ENCODE measurements at regions not wholly inside any gene's neighbourhood (a gene's known extent, or its start where the extent isn't known, plus 50 kb on each side); places are given as distances from the start of the nearest gene placed in this dataset.
"Not testable (repeated sequence)": the region's sequence is repeated elsewhere in the genome, so short reads cannot be mapped to it uniquely, and the experiment has no call there.

DNA sequence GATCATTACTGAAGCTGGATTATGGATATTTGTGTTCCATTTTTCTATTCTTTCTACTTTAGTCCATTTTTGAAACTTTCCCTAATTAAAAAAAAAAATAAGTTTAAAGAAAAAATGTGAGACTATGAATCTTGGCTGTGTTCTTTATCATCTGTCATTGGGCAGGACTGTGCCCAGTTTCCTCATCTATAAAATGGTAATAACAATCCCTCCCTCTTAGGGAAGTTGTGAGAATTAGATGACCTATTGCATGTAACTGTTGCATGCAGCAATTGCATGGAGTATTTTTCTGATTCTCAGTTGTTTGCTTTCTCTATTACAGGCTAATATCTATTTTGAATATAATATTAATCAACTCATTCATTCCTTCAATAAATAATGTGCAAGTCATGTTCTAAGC, 108.2 kb upstream of the LOC128125822 start:
- H3K4me3 ChIP-seq (ENCODE audit: low read length) = no peak overlapping the region
- no peak for DNase-seq (ENCODE audit: low read depth)
- TF ChIP-seq, protein P1, sequence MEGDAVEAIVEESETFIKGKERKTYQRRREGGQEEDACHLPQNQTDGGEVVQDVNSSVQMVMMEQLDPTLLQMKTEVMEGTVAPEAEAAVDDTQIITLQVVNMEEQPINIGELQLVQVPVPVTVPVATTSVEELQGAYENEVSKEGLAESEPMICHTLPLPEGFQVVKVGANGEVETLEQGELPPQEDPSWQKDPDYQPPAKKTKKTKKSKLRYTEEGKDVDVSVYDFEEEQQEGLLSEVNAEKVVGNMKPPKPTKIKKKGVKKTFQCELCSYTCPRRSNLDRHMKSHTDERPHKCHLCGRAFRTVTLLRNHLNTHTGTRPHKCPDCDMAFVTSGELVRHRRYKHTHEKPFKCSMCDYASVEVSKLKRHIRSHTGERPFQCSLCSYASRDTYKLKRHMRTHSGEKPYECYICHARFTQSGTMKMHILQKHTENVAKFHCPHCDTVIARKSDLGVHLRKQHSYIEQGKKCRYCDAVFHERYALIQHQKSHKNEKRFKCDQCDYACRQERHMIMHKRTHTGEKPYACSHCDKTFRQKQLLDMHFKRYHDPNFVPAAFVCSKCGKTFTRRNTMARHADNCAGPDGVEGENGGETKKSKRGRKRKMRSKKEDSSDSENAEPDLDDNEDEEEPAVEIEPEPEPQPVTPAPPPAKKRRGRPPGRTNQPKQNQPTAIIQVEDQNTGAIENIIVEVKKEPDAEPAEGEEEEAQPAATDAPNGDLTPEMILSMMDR (conservative IDR thresholded peaks at IDR 0.05; ENCODE audit: low read depth, low read length) = no peak

GRCh38 chr6:63465750-63466149, 106.5 kb upstream of the LOC128125822 start:
- TF ChIP-seq, protein P1 (conservative IDR thresholded peaks at IDR 0.05; ENCODE audit: low read depth, low read length) = no peak
- H3K4me3 ChIP-seq (ENCODE audit: low read length) = no peak overlapping the region
- no peak for DNase-seq (ENCODE audit: low read depth)

- no peak for DNase-seq (ENCODE audit: low read depth)
- TF ChIP-seq, protein P1 (conservative IDR thresholded peaks at IDR 0.05; ENCODE audit: low read depth, low read length) = no peak
- H3K4me3 ChIP-seq (ENCODE audit: low read length) = no peak overlapping the region
Measured at GRCh38 chr6:63466242-63466733, 106.0 kb upstream of the LOC128125822 start.

GRCh38 chr6:63467247-63467954, 104.9 kb upstream of the LOC128125822 start:
- H3K4me3 ChIP-seq (ENCODE audit: low read length) = no peak overlapping the region
- DNase-seq (ENCODE audit: low read depth) = no peak
- TF ChIP-seq, protein P1 (conservative IDR thresholded peaks at IDR 0.05; ENCODE audit: low read depth, low read length) = no peak

- DNase-seq (ENCODE audit: low read depth); H3K4me3 ChIP-seq (ENCODE audit: low read length): not testable (repeated sequence)
Measured at GRCh38 chr6:63471145-63471544, 101.1 kb upstream of the LOC128125822 start.

- TF ChIP-seq, protein P1 (conservative IDR thresholded peaks at IDR 0.05; ENCODE audit: low read depth, low read length) = no peak
- no peak for DNase-seq (ENCODE audit: low read depth)
- no peak overlapping the region for H3K4me3 ChIP-seq (ENCODE audit: low read length)
Measured at GRCh38 chr6:63471654-63472053, 100.6 kb upstream of the LOC128125822 start.

- H3K4me3 ChIP-seq (ENCODE audit: low read length) = no peak overlapping the region
- DNase-seq (ENCODE audit: low read depth) = no peak
- TF ChIP-seq, protein P1 (conservative IDR thresholded peaks at IDR 0.05; ENCODE audit: low read depth, low read length) = no peak
Measured at GRCh38 chr6:63475707-63476106, 96.6 kb upstream of the LOC128125822 start.
